ENCODE measurements at regions not wholly inside any gene's neighbourhood (a gene's known extent, or its start where the extent isn't known, plus 50 kb on each side); places are given as distances from the start of the nearest gene placed in this dataset.

- TF ChIP-seq CTCF (IDR thresholded peaks at IDR 0.05) = peak; percentile 60 to 85 (median 82)
- no peak for TF ChIP-seq POLR2AphosphoS5 (IDR thresholded peaks at IDR 0.05)
Measured at GRCh38 chr9:109903515-109904138, 123.6 kb downstream of the PALM2AKAP2 start.
